PC-9 (cell line): ENCODE measurements at regions not wholly inside any gene's neighbourhood (a gene's known extent, or its start where the extent isn't known, plus 50 kb on each side); places are given as distances from the start of the nearest gene placed in this dataset.
A peak's percentile ranks its signal among the peaks of the same experiment; 100 is the strongest.

Experiments
- BruUV-seq: library from RNA; stranded (reverse); fragments of 400-500 nt; replicated peaks from 2 replicates; lab custom pipeline; 2021; lab: Mats Ljungman, UMichigan
- CTCF ChIA-PET: fragments of 300-600 bp; sonication (Branson Sonifier 250); formaldehyde crosslinking; loops from one replicate; lab custom pipeline; 2022; ENCODE audit warnings: antibody characterized with exemption; lab: Charles Lee
- POLR2A ChIA-PET: fragments of 300-600 bp; sonication (Branson Sonifier 250); formaldehyde crosslinking; loops from one replicate; lab custom pipeline; 2022; ENCODE audit warnings: antibody characterized with exemption; ENCODE audit not compliant: unreplicated experiment; lab: Charles Lee
- DNase-seq, 2 experiments: peaks; one replicate each; pipeline versions ENCODE4 v3.0.0 to v3.0.0-alpha.2; 2015 to 2022; ENCODE audit warnings: mixed read lengths in 1 of 2
- H2AFZ ChIP-seq: fragments of 200-600 bp; sonication (generic); 2 replicates; pipeline ENCODE4 v1.8.1; 2017; ENCODE audit warnings: antibody characterized with exemption
- H3F3A ChIP-seq: fragments of 200-600 bp; sonication (generic); 2 replicates; pipeline ENCODE4 v1.8.1; 2017; ENCODE audit warnings: antibody characterized with exemption, mild to moderate bottlenecking, low read depth; ENCODE audit not compliant: insufficient read depth
- H3K27ac ChIP-seq: fragments of 200-600 bp; sonication (generic); 2 replicates; pipeline ENCODE4 v1.6.1; 2016; ENCODE audit warnings: mixed run types
- H3K27me3 ChIP-seq: fragments of 200-600 bp; sonication (generic); 2 replicates; pipeline ENCODE4 v1.6.1; 2016; ENCODE audit warnings: low read depth, mixed run types; ENCODE audit not compliant: insufficient read depth
- H3K36me3 ChIP-seq: fragments of 200-600 bp; sonication (generic); 2 replicates; pipeline ENCODE4 v1.6.1; 2016; ENCODE audit warnings: low read depth, mixed run types
- H3K4me1 ChIP-seq: fragments of 200-600 bp; sonication (generic); replicated peaks from 2 replicates; pipeline ENCODE4 v1.6.1; 2016; ENCODE audit warnings: mixed run types; ENCODE audit not compliant: insufficient read depth
- H3K4me2 ChIP-seq: fragments of 200-600 bp; sonication (generic); 2 replicates; pipeline ENCODE4 v1.6.1; 2017; ENCODE audit warnings: mixed run types
- H3K4me3 ChIP-seq: fragments of 200-600 bp; sonication (generic); 2 replicates; pipeline ENCODE4 v1.6.1; 2016; ENCODE audit warnings: mixed run types
- H3K79me2 ChIP-seq: fragments of 200-600 bp; sonication (generic); 2 replicates; pipeline ENCODE4 v1.6.1; 2017; ENCODE audit warnings: low read depth, mixed run types
- H3K9me2 ChIP-seq: fragments of 200-600 bp; sonication (generic); 2 replicates; pipeline ENCODE4 v1.8.1; 2017; ENCODE audit warnings: mild to moderate bottlenecking; ENCODE audit not compliant: insufficient read depth
- H3K9me3 ChIP-seq: fragments of 200-600 bp; sonication (generic); 2 replicates; pipeline ENCODE4 v1.8.1; 2016; ENCODE audit warnings: low read depth; ENCODE audit not compliant: insufficient read depth
- H4K20me1 ChIP-seq: fragments of 200-600 bp; sonication (generic); 2 replicates; pipeline ENCODE4 v1.8.1; 2017; ENCODE audit not compliant: insufficient read depth
- CTCF ChIP-seq: fragments of 200-600 bp; sonication (generic); conservative IDR thresholded peaks from 2 replicates; pipeline ENCODE4 v1.6.1; 2017; ENCODE audit warnings: mixed run types, antibody characterized with exemption, mild to moderate bottlenecking, moderate library complexity
- EZH2 ChIP-seq: fragments of 200-600 bp; sonication (generic); IDR thresholded peaks from 2 replicates; pipeline ENCODE4 v1.8.0; 2017; ENCODE audit warnings: antibody characterized with exemption, low read depth
- intact Hi-C: fragments of 100-400 bp; cut with micrococcal nuclease; formaldehyde crosslinking; loops from one replicate; pipeline ENCODE4 v1.10.0; 2022; ENCODE audit not compliant: unreplicated experiment

DNA sequence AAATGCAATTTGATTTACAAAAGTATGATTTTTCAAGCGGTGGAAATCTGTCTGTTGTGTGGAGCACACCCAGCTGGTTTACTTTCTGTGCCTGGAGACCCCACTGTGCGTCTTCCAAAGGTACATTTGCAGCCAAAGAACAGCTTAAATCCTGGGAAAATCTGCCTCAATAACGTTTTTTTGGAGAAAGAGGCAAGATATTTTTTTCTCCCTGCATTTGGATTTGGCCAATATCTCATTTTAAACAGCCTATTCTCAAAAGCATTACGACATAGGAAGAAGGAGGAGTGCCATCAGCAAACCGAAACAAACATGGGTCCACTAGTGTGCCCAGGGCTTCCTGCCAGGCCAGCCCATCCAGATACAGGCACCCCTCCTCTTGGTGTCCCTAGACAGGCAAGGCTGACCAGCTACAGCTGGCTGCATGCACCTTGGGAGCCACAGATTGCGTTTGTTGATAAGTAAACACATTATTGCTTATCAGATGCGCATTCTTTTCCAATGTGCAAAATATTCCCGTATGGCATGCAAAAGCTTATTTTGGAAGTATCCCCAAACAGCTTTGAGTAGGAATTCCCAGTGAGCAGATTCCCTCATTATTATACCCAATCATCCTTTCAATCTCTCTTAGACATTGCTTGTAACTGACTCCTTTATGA, 184.5 kb upstream of the MARCKS start:
- Histone ChIP-seq H3K4me3 (no peak overlapping the region), H2AFZ (no peak overlapping the region), H4K20me1 (no peaks in the 10 kb centered on the region), H3K36me3 (no peaks in the 10 kb centered on the region), H3K9me2 (no peaks in the 10 kb centered on the region), H3F3A (no peaks in the 10 kb centered on the region), H3K27ac (no peak overlapping the region), H3K79me2 (no peaks in the 10 kb centered on the region), H3K4me1 (peaks cover 14% of the 10 kb centered on the region; the same call in 1 of the 2 replicates), H3K9me3 (no peaks in the 10 kb centered on the region), H3K4me2 (no peak overlapping the region), H3K27me3 (no peaks in the 10 kb centered on the region)
- no TSS peak for BruUV-seq
- no peak for TF ChIP-seq CTCF
- no peak for TF ChIP-seq EZH2
- DNase-seq, result peak in 1 of 2 experiments; percentile 36
- POLR2A ChIA-PET, result no interaction called here
- CTCF ChIA-PET, result no interaction called here
- intact Hi-C loops, result no loop called here

DNA sequence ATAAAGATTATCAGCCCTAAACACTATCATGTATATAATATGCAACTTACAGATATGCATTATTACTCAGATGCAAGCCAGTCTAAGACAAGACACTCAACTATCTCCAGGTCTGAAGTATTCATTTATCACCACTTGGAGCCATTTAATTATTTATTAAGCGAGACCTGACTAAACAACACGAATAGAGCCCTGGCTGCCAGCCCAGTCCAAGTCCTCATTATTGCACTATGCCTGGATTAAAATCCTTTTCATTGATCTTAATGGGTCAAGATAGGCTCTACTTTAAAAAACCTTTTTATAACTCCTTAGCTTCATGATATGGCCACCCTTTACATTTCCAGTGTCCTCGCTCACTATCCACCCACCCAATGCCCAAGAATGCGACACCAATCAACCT, 183.1 kb upstream of the MARCKS start:
- BruUV-seq, result no TSS peak
- no peaks in the 10 kb centered on the region for H3F3A ChIP-seq
- intact Hi-C loops, result no loop called here
- H3K4me2 ChIP-seq, result no peak overlapping the region
- DNase-seq, result no peak
- no peaks in the 10 kb centered on the region for H3K79me2 ChIP-seq
- no peak overlapping the region for H2AFZ ChIP-seq
- TF ChIP-seq CTCF, result no peak
- no peak for TF ChIP-seq EZH2
- no peak overlapping the region for H3K27ac ChIP-seq
- no peaks in the 10 kb centered on the region for H3K9me2 ChIP-seq
- H3K4me1 ChIP-seq, result peaks cover 4% of the 10 kb centered on the region; the same call in 1 of the 2 replicates
- no peaks in the 10 kb centered on the region for H4K20me1 ChIP-seq
- no peaks in the 10 kb centered on the region for H3K36me3 ChIP-seq
- CTCF ChIA-PET, result no interaction called here
- H3K9me3 ChIP-seq, result no peaks in the 10 kb centered on the region
- POLR2A ChIA-PET, result no interaction called here
- H3K4me3 ChIP-seq, result no peak overlapping the region
- H3K27me3 ChIP-seq, result no peaks in the 10 kb centered on the region

DNA sequence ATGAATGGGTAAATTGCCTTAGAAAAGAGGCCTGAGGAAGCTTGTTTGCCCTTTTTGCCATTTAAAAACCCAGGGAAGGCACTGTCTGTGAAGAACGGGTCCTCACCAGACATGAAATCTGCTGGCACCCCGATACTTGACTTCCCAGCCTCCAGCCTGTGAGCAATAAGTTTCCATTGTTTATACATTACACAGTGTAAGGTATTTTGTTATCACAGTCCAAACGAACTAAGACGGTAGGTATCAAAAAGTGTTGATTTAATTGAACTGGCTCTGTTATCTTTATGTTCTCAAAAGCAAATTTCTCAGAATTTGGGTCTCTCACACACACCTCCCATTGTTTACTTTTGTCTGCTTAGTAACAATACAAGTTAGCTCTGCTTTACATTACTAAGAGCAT, 181.1 kb upstream of the MARCKS start:
- H3F3A ChIP-seq, result no peaks in the 10 kb centered on the region
- no peaks in the 10 kb centered on the region for H3K4me1 ChIP-seq
- TF ChIP-seq CTCF (no peak), EZH2 (no peak)
- H3K9me2 ChIP-seq, result no peaks in the 10 kb centered on the region
- BruUV-seq, result no TSS peak
- POLR2A ChIA-PET, result no interaction called here
- CTCF ChIA-PET, result no interaction called here
- no peaks in the 10 kb centered on the region for H3K27me3 ChIP-seq
- H3K4me3 ChIP-seq, result no peak overlapping the region
- intact Hi-C loops, result no loop called here
- H3K36me3 ChIP-seq, result no peaks in the 10 kb centered on the region
- H3K27ac ChIP-seq, result no peak overlapping the region
- H3K9me3 ChIP-seq, result no peaks in the 10 kb centered on the region
- no peaks in the 10 kb centered on the region for H4K20me1 ChIP-seq
- H2AFZ ChIP-seq, result no peak overlapping the region
- H3K79me2 ChIP-seq, result no peaks in the 10 kb centered on the region
- H3K4me2 ChIP-seq, result no peak overlapping the region
- DNase-seq, result no peak
